ENCODE measurements at regions not wholly inside any gene's neighbourhood (a gene's known extent, or its start where the extent isn't known, plus 50 kb on each side); places are given as distances from the start of the nearest gene placed in this dataset.
A peak's percentile ranks its signal among the peaks of the same experiment; 100 is the strongest.

- TF ChIP-seq ZNF462 (CRISPR knock-in tag; IDR thresholded peaks at IDR 0.05) (no peak), STAT1 (IDR thresholded peaks at IDR 0.05; ENCODE audit: unreplicated experiment) (no peak)
These were observed 1395.8 kb downstream of the EFNB2 start (continued) for GRCh38 chr13:105139380-105140285.

- H3K27me3 Mint-ChIP-seq (ENCODE audit: insufficient read depth, low read depth, poor library complexity), result no peaks in the 10 kb centered on the region
- no peaks in the 10 kb centered on the region for H3K9me3 Mint-ChIP-seq
- no peak for DNase-seq (ENCODE audit: low spot score)
- Histone ChIP-seq H3K4me2 (no peak overlapping the region), H2AFZ (peak overlapping the region; percentile 89; the same call in 1 of the 2 replicates), H3K9me2 (ENCODE audit: insufficient read depth) (no peaks in the 10 kb centered on the region), H4K20me1 (replicated peaks; ENCODE audit: insufficient read depth) (no peaks in the 10 kb centered on the region), H3K27me3 (ENCODE audit: insufficient read depth) (no peaks in the 10 kb centered on the region), H3K79me2 (replicated peaks; ENCODE audit: insufficient read depth) (no peaks in the 10 kb centered on the region), H3K27ac (ENCODE audit: low read depth) (no peak overlapping the region), H3K36me3 (ENCODE audit: insufficient read depth) (no peaks in the 10 kb centered on the region), H3F3A (replicated peaks; ENCODE audit: low read depth) (no peaks in the 10 kb centered on the region), H3K4me3 (no peak overlapping the region), H3K4me1 (ENCODE audit: insufficient read depth) (no peaks in the 10 kb centered on the region)
- ATAC-seq, result no peak
- H3K4me1 Mint-ChIP-seq, result no peaks in the 10 kb centered on the region; the same call in 2 of the 3 replicates
- no peak overlapping the region; the same call in 1 of the 2 replicates for H3K27ac Mint-ChIP-seq
- no peaks in the 10 kb centered on the region for H3K36me3 Mint-ChIP-seq (ENCODE audit: low read depth)
- H3K4me3 Mint-ChIP-seq, result no peak overlapping the region
- TF ChIP-seq CTCF (conservative IDR thresholded peaks at IDR 0.05; ENCODE audit: low read depth in 2 of 2) (no peak), ZNF114 (CRISPR knock-in tag; IDR thresholded peaks at IDR 0.05) (no peak), POLR2AphosphoS5 (IDR thresholded peaks at IDR 0.05; ENCODE audit: low read depth) (no peak), EZH2phosphoT487 (IDR thresholded peaks at IDR 0.05; ENCODE audit: unreplicated experiment) (no peak), STAT1 (IDR thresholded peaks at IDR 0.05; ENCODE audit: unreplicated experiment) (no peak), ZNF331 (CRISPR knock-in tag; IDR thresholded peaks at IDR 0.05; ENCODE audit: low read depth) (no peak), NANOG (IDR thresholded peaks at IDR 0.05; ENCODE audit: borderline replicate concordance) (no peak), ETS1 (IDR thresholded peaks at IDR 0.05) (no peak), CREB1 (CRISPR knock-in tag; IDR thresholded peaks at IDR 0.05; ENCODE audit: low read depth) (no peak)
These were observed 1396.4 kb downstream of the EFNB2 start for GRCh38 chr13:105139048-105139379.

Data from GM23338 (cell line).